Panc1 (cell line): ENCODE measurements at regions not wholly inside any gene's neighbourhood (a gene's known extent, or its start where the extent isn't known, plus 50 kb on each side); places are given as distances from the start of the nearest gene placed in this dataset.

ENCODE experiments used
- CTCF ChIP-seq: fragments of 450-650 bp; IDR thresholded peaks from 2 replicates; pipeline ENCODE4 v1.5.1; 2017; ENCODE audit warnings: mild to moderate bottlenecking
- POLR2AphosphoS5 ChIP-seq: IDR thresholded peaks from 2 replicates; pipeline ENCODE4 v1.6.1; 2012; ENCODE audit warnings: mild to moderate bottlenecking, low read depth, low read length, moderate library complexity
- TCF7L2 ChIP-seq: IDR thresholded peaks from 2 replicates; pipeline ENCODE4 v1.6.1; 2011; ENCODE audit warnings: mild to moderate bottlenecking, low read depth, low read length, inconsistent platforms
- TF ChIP-seq, protein P1 (sequence below), 2 experiments: IDR thresholded peaks; 2 replicates each; pipeline ENCODE4 v1.6.1; 2011 to 2012; ENCODE audit warnings: low read depth in 2 of 2, control low read depth in 1 of 2, low read length in 1 of 2, mild to moderate bottlenecking in 1 of 2, moderate library complexity in 1 of 2; ENCODE audit not compliant: insufficient read depth in 1 of 2

DNA sequence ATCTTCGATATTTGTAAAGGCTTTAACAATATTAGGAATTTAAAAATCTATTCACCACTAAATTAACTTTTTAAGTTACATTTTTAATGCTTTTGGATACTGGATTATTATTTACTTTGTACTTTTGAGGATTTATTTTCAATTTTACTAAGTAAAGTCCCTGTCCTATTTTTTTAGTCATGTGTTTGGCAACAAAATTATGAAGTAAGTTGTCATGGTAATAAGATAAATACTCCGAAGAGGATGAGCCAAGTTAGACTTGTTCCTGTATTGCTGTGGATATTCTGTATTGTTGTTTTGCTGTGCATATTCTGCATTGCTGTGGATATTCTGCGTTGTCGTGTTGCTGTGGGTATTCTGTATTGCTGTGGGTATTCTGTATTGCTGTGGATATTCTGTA lies 210.1 kb downstream of the MTRR start:
- no peak for TF ChIP-seq CTCF
- TF ChIP-seq, protein P1, sequence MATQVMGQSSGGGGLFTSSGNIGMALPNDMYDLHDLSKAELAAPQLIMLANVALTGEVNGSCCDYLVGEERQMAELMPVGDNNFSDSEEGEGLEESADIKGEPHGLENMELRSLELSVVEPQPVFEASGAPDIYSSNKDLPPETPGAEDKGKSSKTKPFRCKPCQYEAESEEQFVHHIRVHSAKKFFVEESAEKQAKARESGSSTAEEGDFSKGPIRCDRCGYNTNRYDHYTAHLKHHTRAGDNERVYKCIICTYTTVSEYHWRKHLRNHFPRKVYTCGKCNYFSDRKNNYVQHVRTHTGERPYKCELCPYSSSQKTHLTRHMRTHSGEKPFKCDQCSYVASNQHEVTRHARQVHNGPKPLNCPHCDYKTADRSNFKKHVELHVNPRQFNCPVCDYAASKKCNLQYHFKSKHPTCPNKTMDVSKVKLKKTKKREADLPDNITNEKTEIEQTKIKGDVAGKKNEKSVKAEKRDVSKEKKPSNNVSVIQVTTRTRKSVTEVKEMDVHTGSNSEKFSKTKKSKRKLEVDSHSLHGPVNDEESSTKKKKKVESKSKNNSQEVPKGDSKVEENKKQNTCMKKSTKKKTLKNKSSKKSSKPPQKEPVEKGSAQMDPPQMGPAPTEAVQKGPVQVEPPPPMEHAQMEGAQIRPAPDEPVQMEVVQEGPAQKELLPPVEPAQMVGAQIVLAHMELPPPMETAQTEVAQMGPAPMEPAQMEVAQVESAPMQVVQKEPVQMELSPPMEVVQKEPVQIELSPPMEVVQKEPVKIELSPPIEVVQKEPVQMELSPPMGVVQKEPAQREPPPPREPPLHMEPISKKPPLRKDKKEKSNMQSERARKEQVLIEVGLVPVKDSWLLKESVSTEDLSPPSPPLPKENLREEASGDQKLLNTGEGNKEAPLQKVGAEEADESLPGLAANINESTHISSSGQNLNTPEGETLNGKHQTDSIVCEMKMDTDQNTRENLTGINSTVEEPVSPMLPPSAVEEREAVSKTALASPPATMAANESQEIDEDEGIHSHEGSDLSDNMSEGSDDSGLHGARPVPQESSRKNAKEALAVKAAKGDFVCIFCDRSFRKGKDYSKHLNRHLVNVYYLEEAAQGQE (IDR thresholded peaks at IDR 0.05; ENCODE audit: insufficient read depth in 1 of 2, low read depth in 2 of 2, low read length in 1 of 2), result no peak
- no peak for TF ChIP-seq TCF7L2
- TF ChIP-seq POLR2AphosphoS5, result no peak
